Mucosa of rectum (tissue), 2 donors: ENCODE measurements at regions not wholly inside any gene's neighbourhood (a gene's known extent, or its start where the extent isn't known, plus 50 kb on each side); places are given as distances from the start of the nearest gene placed in this dataset.

Experiments
- H3K27ac ChIP-seq, 2 donors: one replicate each; pipeline ENCODE4 v1.7.0; 2013; ENCODE audit warnings: inconsistent platforms in 2 of 2, low read depth in 2 of 2, low read length in 2 of 2
- H3K27me3 ChIP-seq, 2 donors: one replicate each; pipeline ENCODE4 v1.7.0; 2013; ENCODE audit warnings: low read length in 2 of 2; ENCODE audit not compliant: control insufficient read depth in 2 of 2, insufficient read depth in 2 of 2
- H3K36me3 ChIP-seq, 2 donors: one replicate each; pipeline ENCODE4 v1.7.0; 2013; ENCODE audit warnings: low read length in 2 of 2; ENCODE audit not compliant: control insufficient read depth in 2 of 2, insufficient read depth in 2 of 2
- H3K4me1 ChIP-seq, 2 donors: one replicate each; pipeline ENCODE4 v1.7.0; 2013; ENCODE audit warnings: low read length in 2 of 2, mild to moderate bottlenecking in 1 of 2; ENCODE audit not compliant: control insufficient read depth in 2 of 2, insufficient read depth in 2 of 2
- H3K4me3 ChIP-seq, 2 donors: one replicate each; pipeline ENCODE4 v1.7.0; 2013; ENCODE audit warnings: low read length in 2 of 2
- H3K9ac ChIP-seq, 2 donors: one replicate each; pipeline ENCODE4 v1.7.0; 2013; ENCODE audit warnings: low read length in 2 of 2, low read depth in 1 of 2, mild to moderate bottlenecking in 1 of 2
- H3K9me3 ChIP-seq, 2 donors: one replicate each; pipeline ENCODE4 v1.7.0; 2013; ENCODE audit warnings: low read length in 2 of 2; ENCODE audit not compliant: control insufficient read depth in 2 of 2
- donor health status: healthy.
- donor health status: Normal muscosa, but diverticular disease.

GRCh38 chr2:128818704-128819491 lies 500.2 kb upstream of the HS6ST1 start:
- no peaks in the 10 kb centered on the region for H3K4me1 ChIP-seq
- no peak overlapping the region for H3K27ac ChIP-seq
- no peaks in the 10 kb centered on the region for H3K9me3 ChIP-seq
- H3K36me3 ChIP-seq, result no peaks in the 10 kb centered on the region
- no peak overlapping the region for H3K4me3 ChIP-seq
- H3K27me3 ChIP-seq, result no peaks in the 10 kb centered on the region
- no peak overlapping the region for H3K9ac ChIP-seq

DNA sequence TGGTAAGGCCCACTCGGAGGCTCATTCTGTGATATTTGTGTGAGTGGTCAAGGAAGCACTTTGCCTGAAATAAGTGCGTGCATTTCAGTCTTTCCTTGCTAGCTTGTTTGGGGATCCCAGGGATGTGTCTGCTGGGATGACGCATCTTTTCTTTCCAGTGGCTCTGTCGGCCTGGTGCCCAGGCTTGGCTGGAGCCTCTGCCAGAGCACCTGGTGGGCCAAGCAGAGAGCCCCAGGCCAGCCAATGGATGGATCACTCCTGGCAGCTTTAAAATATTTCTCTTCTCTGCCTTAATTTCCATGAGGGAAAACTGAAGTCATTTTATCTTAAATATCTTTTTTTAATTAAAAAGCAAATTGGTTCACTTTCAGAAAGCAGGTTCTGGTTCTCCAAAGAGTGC lies 501.8 kb upstream of the HS6ST1 start:
- no peak overlapping the region for H3K4me3 ChIP-seq
- H3K9me3 ChIP-seq, result no peaks in the 10 kb centered on the region
- no peaks in the 10 kb centered on the region for H3K27me3 ChIP-seq
- no peaks in the 10 kb centered on the region for H3K36me3 ChIP-seq
- H3K9ac ChIP-seq, result no peak overlapping the region
- H3K27ac ChIP-seq, result no peak overlapping the region
- H3K4me1 ChIP-seq, result no peaks in the 10 kb centered on the region

DNA sequence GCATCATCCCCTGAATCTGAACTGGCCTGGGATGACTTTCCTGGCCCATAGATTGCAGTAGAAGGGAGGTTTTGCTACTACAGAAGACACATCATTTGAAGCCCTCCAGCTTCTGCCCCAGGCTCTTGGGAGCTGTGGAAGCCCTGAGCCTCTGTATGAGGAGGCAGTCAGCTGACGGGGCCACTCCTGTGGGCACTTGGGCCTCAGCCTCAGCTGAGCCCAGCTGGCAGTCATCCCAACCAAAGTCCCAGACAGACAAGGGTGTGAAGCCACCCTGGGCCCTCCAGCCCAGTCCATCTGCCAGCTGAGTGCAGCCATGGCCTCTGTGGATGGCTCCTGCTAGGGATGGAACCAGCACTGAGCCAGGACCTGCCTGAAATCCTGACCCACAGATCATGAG lies 502.3 kb upstream of the HS6ST1 start:
- H3K4me1 ChIP-seq, result no peaks in the 10 kb centered on the region
- H3K9me3 ChIP-seq, result no peaks in the 10 kb centered on the region
- no peak overlapping the region for H3K9ac ChIP-seq
- no peaks in the 10 kb centered on the region for H3K27me3 ChIP-seq
- no peaks in the 10 kb centered on the region for H3K36me3 ChIP-seq
- no peak overlapping the region for H3K4me3 ChIP-seq
- no peak overlapping the region for H3K27ac ChIP-seq

DNA sequence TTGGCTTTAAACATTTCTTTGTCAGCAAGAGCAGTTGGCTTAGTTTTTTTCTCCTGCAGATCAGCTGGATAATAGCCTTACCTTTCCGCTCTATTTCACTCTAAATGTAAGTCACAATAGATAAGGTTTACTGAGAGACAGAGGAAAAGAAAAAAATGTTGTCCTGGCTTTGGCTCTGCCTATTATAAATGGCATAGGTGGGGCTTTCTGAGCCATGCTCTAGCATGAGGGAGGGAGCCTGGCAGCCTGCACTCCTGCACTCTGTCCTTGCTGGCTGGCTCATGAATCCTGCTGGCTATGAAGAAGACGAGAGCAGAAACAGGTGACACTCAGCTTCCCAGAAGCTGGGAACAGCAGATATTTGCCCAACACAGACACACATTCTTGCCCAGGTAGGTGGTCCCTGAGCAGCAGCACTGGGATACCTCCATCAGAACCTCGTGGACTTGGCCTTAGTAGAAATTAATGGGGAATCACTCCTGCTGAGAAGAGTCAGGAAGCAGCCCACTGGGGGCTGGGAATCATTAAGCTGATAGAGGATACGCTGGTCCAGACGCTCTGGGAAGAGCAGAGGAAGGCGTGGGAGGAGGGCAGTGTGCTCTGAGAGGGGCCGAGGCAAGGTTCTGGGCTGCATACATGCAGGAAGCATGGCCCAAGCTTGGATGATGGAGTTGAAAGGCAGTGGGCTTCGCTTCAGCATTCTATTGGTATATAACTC lies 514.4 kb upstream of the HS6ST1 start:
- Histone ChIP-seq H3K4me3 (no peak overlapping the region), H3K36me3 (no peaks in the 10 kb centered on the region), H3K4me1 (no peaks in the 10 kb centered on the region), H3K27me3 (no peaks in the 10 kb centered on the region), H3K9me3 (no peaks in the 10 kb centered on the region), H3K9ac (no peak overlapping the region), H3K27ac (no peak overlapping the region)

DNA sequence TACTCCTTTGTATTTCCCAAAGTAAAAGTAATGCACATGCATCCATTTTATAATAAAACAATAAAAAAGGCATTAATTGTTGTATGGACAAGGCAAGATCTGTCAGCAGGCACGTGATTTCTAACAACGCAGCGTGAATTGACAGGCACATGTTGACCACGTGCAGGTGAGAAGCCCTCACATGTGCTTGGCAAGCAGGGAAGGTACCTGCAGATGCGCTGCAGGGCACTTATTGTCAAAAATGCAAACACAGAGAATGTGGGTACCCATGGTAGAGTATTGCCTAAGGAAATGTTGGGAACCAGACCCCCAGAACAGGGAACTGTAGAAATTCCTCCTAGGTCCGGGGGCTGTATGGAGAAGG lies 515.0 kb upstream of the HS6ST1 start:
- H3K27me3 ChIP-seq, result no peaks in the 10 kb centered on the region
- H3K36me3 ChIP-seq, result no peaks in the 10 kb centered on the region
- H3K9ac ChIP-seq, result no peak overlapping the region
- H3K4me1 ChIP-seq, result no peaks in the 10 kb centered on the region
- H3K27ac ChIP-seq, result no peak overlapping the region
- H3K9me3 ChIP-seq, result no peaks in the 10 kb centered on the region
- no peak overlapping the region for H3K4me3 ChIP-seq

GRCh38 chr2:128834207-128834879 lies 515.7 kb upstream of the HS6ST1 start:
- Histone ChIP-seq H3K27ac (no peak overlapping the region), H3K9me3 (no peaks in the 10 kb centered on the region), H3K4me3 (no peak overlapping the region), H3K4me1 (no peaks in the 10 kb centered on the region), H3K27me3 (no peaks in the 10 kb centered on the region), H3K9ac (no peak overlapping the region), H3K36me3 (no peaks in the 10 kb centered on the region)

DNA sequence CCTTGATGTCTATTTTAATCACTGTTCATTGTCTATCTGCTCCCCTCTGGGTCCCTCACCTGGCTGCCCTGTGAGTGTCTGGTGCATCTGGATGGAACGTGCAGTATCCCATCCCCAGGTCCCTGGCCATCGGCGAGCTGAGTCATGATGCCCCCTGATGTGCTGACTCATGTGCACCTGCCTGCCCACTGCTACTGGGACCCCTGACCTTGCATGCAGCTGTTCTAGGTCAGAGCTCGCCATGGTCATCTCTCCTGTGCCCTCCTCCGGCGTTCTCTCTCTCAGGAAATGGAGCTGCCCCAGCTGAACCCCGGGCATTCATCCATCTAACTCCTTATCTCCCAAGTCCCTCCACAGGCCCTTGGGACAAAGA lies 516.2 kb upstream of the HS6ST1 start:
- Histone ChIP-seq H3K4me3 (no peak overlapping the region), H3K9ac (no peak overlapping the region), H3K9me3 (no peaks in the 10 kb centered on the region), H3K27ac (no peak overlapping the region), H3K27me3 (no peaks in the 10 kb centered on the region), H3K36me3 (no peaks in the 10 kb centered on the region), H3K4me1 (no peaks in the 10 kb centered on the region)

- Histone ChIP-seq H3K9ac (no peak overlapping the region), H3K9me3 (no peaks in the 10 kb centered on the region), H3K36me3 (no peaks in the 10 kb centered on the region), H3K4me3 (no peak overlapping the region), H3K4me1 (no peaks in the 10 kb centered on the region), H3K27me3 (no peaks in the 10 kb centered on the region), H3K27ac (no peak overlapping the region)
These were observed 516.7 kb upstream of the HS6ST1 start for GRCh38 chr2:128835342-128835855.

- Histone ChIP-seq H3K27ac (no peak overlapping the region), H3K27me3 (no peaks in the 10 kb centered on the region), H3K9ac (no peak overlapping the region), H3K9me3 (no peaks in the 10 kb centered on the region), H3K4me1 (no peaks in the 10 kb centered on the region), H3K4me3 (no peak overlapping the region), H3K36me3 (no peaks in the 10 kb centered on the region)
These were observed 517.3 kb upstream of the HS6ST1 start for GRCh38 chr2:128835974-128836373.

GRCh38 chr2:128836559-128837100 lies 518.0 kb upstream of the HS6ST1 start:
- Histone ChIP-seq H3K27me3 (no peaks in the 10 kb centered on the region), H3K9me3 (no peaks in the 10 kb centered on the region), H3K4me3 (no peak overlapping the region)

More at GRCh38 chr2:128836559-128837100, 518.0 kb upstream of the HS6ST1 start:
- no peak overlapping the region for H3K9ac ChIP-seq
- no peaks in the 10 kb centered on the region for H3K36me3 ChIP-seq
- no peak overlapping the region for H3K27ac ChIP-seq
- no peaks in the 10 kb centered on the region for H3K4me1 ChIP-seq
